Activated T-cell treated with anti-CD3 and anti-CD28 coated beads for 24 hours (primary cell): ENCODE measurements at regions not wholly inside any gene's neighbourhood (a gene's known extent, or its start where the extent isn't known, plus 50 kb on each side); places are given as distances from the start of the nearest gene placed in this dataset.
"Not testable (repeated sequence)": the region's sequence is repeated elsewhere in the genome, so short reads cannot be mapped to it uniquely, and the experiment has no call there.

Experiments
- DNase-seq: peaks from one replicate; pipeline ENCODE4 v3.0.0-alpha.2; 2020; ENCODE audit warnings: low read depth

DNA sequence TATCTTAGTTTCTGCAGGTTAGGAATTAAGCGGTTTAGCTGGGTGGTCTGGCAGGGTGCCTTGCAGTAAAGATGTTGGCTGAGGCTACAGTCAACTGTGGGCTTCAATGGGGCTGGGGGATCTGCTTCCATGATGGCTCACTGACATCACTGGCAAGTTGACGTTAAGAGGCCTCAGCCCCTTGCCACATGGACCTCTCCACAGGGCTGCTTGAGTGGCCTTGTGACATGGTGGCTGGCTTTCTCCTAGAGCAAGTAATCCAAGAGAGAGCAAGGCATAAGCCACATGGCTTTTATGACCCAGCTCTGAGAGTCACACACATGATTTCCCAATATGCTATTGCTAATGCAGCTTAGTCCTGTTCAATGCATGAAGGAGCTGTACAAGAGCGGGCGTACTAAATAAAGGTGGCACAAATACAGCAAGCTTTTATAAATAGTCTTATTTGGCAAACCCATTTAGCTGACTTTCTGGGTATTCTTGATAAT lies 109.1 kb downstream of the SEPTIN7 start:
- no peak for DNase-seq

DNA sequence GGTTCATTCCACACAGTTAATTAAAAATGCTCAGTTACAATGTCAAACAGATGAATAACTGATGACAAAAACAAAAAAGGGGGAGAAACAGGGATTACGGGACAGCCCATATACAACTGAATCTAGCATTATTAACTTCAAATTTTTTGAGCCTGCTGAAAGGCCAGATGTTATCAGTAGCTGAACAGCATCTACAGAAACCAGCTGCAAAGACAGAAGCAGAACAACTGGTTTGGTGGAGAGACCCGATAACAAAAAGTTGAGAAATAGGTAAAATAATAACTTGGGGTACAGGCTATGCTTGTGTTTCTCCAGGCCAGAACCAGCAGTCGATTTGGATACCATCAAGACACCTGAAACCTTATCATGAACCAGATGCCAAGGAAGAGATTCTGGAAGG lies 109.8 kb downstream of the SEPTIN7 start:
- not testable (repeated sequence) for DNase-seq

- DNase-seq = not testable (repeated sequence)
Measured at GRCh38 chr7:35913350-35913749, 112.5 kb downstream of the SEPTIN7 start.

- not testable (repeated sequence) for DNase-seq
Measured at GRCh38 chr7:35914214-35914613, 113.4 kb downstream of the SEPTIN7 start.

- not testable (repeated sequence) for DNase-seq
Measured at GRCh38 chr7:35915247-35915955, 114.5 kb downstream of the SEPTIN7 start.

DNA sequence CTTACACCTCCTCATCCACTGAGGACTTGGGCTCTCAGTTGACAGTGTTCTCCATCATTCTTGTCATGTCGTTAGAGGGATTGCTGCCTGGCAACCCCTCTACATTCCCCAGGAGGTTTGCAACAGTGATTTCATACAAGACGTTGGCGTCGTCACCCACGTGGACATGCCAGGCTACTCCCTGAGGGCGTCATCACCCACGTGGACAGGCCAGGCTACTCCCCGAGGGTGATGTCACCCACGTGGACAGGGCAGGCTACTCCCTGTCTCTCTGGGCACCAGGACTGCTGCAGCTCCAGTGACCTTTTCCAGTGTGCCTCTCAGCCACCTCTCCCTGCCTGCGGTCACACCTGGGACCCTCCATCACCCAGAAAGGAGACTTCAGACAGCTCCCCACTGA lies 117.4 kb downstream of the SEPTIN7 start:
- not testable (repeated sequence) for DNase-seq

DNA sequence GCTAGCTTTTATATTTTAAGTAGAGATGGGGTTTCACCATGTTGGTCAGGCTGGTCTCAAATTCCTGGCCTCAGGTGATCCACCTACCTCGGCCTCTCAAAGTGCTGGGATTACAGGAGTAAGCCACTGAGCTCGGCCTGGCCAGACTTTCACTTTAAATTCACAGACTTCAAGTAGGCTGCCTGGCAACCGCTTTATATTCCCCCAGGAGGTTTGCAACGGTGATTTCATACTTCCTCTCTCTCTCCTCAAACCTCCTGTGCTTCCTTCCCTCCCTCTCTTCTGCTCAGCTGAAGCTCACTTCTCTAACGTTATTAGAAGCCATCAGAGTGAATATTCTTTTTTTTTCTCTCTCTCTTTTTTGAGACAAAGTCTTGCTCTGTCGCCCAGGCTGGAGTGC lies 118.8 kb downstream of the SEPTIN7 start:
- not testable (repeated sequence) for DNase-seq

DNA sequence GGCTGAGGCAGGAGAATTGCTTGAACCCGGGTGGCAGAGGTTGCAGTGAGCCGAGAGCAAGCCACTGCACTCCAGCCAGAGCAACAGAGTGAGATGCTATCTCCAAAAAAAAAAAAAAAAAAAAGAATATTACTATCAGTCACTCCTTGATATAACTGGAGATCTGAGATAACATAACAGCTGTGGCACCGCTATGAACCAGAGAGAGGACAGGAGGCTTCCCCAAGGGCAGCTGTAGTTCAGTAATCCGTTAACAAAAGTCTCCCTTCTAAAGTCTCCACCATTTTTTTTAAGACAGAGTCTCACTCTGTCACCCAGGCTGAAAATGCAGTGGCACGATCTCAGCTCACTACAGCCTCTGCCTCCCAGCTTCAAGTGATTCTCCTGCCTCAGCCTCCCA lies 120.5 kb downstream of the SEPTIN7 start:
- DNase-seq = not testable (repeated sequence)

DNA sequence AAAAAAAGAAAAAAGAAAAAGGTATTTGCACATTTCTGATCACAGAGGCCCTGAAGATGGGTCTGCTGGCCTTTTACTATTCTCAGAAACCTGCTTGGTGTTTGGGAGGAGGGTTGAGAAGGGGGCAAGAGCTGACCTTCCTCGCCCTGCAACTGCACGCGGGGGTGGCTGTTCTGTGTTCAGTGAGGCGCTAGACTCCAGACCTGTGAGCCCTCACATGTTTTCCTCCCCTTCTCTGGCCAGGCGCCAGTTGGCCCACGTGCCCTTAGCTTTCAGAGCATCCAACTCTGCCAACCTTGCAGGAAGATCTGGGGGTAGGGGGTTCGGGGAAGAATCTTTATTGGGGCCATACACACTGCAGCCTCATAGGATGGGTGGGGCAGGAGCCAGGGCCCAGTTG lies 123.8 kb downstream of the SEPTIN7 start:
- not testable (repeated sequence) for DNase-seq

DNA sequence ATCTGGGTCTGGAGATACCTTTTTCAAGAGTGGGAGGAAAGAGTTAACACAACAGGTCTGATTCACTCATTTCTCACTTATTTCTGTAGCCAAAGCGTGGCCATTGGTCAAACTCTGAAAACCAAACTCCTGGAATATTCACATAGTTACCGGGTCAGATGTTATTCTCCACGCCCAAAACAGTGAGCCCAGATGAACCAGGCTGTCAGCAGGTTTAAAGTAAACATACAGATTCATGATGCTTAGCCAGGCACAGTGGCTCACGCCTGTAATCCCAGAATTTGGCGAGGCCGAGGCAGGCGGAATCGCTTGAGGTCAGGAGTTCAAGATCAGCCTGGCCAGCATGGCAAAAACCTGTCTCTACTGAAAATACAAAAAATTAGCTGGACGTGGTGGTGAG lies 126.1 kb downstream of the SEPTIN7 start:
- DNase-seq = not testable (repeated sequence)

- DNase-seq = not testable (repeated sequence)
Measured at GRCh38 chr7:35931134-35931533, 130.3 kb downstream of the SEPTIN7 start.

DNA sequence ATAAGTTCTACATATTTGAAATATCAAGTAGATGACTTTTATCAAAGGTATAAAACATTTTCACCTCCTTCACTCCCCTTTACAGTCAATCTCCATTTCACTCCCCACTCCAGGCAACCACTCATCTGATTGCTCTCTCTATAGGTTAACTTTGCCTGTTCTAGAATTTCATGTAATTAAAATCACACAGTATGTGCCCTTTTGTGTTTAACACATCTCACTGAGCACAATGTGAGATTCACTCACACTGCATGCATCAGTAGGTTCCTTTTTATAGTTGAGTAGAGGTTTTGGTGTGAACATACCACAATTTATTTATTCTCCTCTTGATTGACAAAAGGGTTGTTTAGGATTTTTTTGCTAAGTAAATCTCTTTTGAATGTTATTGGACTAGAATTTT lies 130.7 kb downstream of the SEPTIN7 start:
- not testable (repeated sequence) for DNase-seq

- DNase-seq = not testable (repeated sequence)
Measured at GRCh38 chr7:35940695-35941094, 139.8 kb downstream of the SEPTIN7 start.

DNA sequence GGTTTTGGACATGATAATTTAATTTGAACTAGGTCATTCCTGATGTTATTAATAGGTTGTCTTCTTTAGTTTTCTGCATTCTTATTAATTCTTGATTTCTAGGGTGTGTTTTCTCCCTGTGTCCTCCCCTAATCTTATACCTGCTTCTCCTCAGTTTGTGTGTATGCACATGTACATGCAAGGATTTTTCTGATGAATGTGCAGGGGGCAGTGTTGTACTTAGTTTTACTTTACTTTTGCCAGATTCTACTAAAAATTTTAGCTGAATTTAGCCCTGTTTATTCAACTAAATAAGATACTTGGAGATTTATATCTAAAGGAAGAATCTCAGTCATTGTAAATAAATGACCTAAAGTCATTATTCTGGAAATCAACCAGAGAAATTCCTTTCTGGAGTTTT lies 144.8 kb downstream of the SEPTIN7 start:
- DNase-seq = not testable (repeated sequence)

GRCh38 chr7:35955735-35956134 lies 154.9 kb downstream of the SEPTIN7 start:
- not testable (repeated sequence) for DNase-seq

DNA sequence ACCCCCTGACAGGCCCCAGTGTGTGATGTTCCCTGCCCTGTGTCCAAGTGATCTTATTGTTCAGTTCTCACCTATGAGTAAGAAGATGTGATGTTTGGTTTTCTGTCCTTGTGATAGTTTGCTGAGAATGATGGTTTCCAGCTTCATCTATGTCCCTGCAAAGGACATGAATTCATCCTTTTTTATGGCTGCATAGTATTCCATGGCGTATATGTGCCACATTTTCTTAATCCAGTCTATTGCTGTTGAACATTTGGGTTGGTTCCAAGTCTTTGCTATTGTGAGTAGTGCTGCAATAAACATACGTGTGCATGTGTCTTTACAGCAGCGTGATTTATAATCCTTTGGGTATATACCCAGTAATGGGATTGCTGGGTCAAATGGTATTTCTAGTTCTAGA lies 156.1 kb downstream of the SEPTIN7 start:
- not testable (repeated sequence) for DNase-seq

- not testable (repeated sequence) for DNase-seq
Measured at GRCh38 chr7:35961260-35961659, 160.4 kb downstream of the SEPTIN7 start.

GRCh38 chr7:35962607-35963006 lies 161.8 kb downstream of the SEPTIN7 start:
- not testable (repeated sequence) for DNase-seq

DNA sequence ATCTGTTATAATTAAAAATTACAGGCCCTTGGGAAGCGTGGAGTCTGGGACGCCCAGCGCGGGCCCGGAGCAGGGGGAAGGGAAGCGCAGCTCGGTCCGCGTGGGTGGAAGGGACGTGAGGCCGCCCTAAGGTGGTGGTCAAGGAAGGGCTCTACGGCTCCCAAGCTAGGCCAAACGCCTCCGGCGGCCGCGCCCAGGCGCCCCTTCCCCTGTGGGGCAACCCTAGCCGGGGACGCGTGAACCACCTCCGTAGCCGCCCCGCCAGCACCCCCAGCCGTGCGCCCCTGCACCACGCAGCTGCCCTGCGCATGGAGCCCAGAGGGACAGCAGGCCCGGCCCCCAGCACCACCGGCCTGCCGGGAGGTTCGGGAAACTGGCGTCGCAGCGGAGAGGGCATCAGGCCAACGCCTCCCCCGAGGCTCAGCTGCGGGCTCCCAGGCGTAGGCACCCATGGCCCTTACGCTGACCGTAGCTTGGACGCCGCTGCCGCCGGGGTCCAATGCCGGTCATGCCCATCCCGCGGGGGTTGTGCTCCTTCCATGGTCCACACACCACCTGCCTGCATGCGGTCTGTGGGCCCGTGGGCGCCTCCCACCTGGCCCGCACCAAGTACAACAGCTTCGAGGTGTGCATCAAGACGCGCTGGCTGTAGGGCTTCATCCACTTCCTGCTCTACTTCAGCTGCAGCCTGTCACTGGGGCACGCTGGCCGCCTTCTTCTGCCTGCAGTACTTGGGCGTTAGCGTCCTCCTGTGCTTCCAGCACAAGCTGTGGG lies 166.7 kb downstream of the SEPTIN7 start:
- no peak for DNase-seq

- no peak for DNase-seq
Measured at GRCh38 chr7:35968140-35968940, 167.5 kb downstream of the SEPTIN7 start.

- no peak for DNase-seq
Measured at GRCh38 chr7:35969066-35969465, 168.2 kb downstream of the SEPTIN7 start.

DNA sequence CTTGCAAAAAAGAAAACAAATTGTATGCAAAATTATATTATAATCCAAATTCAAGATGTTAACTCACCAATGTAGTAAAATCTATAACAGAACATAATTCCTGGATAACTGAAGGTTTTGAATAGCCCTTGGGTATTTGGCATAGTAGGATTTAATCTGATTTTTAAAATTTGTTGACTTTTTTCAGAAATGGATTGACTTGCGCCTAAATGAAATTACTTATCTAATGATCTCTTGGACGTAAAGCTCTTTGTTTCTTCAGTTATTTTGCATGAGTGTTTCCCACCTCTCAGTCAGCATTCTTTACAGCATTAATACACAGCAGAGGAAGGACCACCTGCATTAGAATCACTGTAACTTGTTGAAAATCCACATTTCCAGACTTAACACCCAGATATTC lies 169.6 kb downstream of the SEPTIN7 start:
- no peak for DNase-seq
